Osteoblast (primary cell): ENCODE measurements at regions not wholly inside any gene's neighbourhood (a gene's known extent, or its start where the extent isn't known, plus 50 kb on each side); places are given as distances from the start of the nearest gene placed in this dataset.

Experiments used
- DNase-seq: peaks from one replicate; pipeline ENCODE4 v3.0.0; 2011; ENCODE audit warnings: low spot score, mixed read lengths; ENCODE audit not compliant: insufficient read length; ENCODE audit errors: missing footprints
- H2AFZ ChIP-seq: 2 replicates; pipeline ENCODE4 v1.6.0; 2011; ENCODE audit warnings: mild to moderate bottlenecking, low read length
- H3K27ac ChIP-seq: 2 replicates; pipeline ENCODE4 v1.5.1; 2011; ENCODE audit warnings: mild to moderate bottlenecking, low read depth, low read length, moderate library complexity
- H3K27me3 ChIP-seq: 2 replicates; pipeline ENCODE4 v1.6.0; 2012; ENCODE audit warnings: mild to moderate bottlenecking, control low read depth, inconsistent platforms, low read length, moderate library complexity; ENCODE audit not compliant: insufficient read depth
- H3K36me3 ChIP-seq: 2 replicates; pipeline ENCODE4 v1.5.1; 2011; ENCODE audit warnings: mild to moderate bottlenecking, low read length, control low read depth, moderate library complexity; ENCODE audit not compliant: insufficient read depth
- H3K4me1 ChIP-seq: 2 replicates; pipeline ENCODE4 v1.5.1; 2011; ENCODE audit warnings: mild to moderate bottlenecking, low read length, control low read depth, moderate library complexity; ENCODE audit not compliant: insufficient read depth
- H3K4me2 ChIP-seq: 2 replicates; pipeline ENCODE4 v1.6.0; 2011; ENCODE audit warnings: mild to moderate bottlenecking, low read length; ENCODE audit not compliant: insufficient read depth
- H3K4me3 ChIP-seq: fragments of 200-600 bp; sonication (generic); 3 replicates; pipeline ENCODE4 v1.5.1; 2012; ENCODE audit warnings: mild to moderate bottlenecking, low read length, inconsistent platforms; ENCODE audit not compliant: insufficient read depth
- H3K79me2 ChIP-seq: 2 replicates; pipeline ENCODE4 v1.6.0; 2012; ENCODE audit warnings: mild to moderate bottlenecking, low read length, control low read depth, inconsistent platforms; ENCODE audit not compliant: insufficient read depth
- H3K9me3 ChIP-seq: 2 replicates; pipeline ENCODE4 v1.5.1; 2011; ENCODE audit warnings: low read depth, low read length, control low read depth
- H4K20me1 ChIP-seq: 2 replicates; pipeline ENCODE4 v1.6.0; 2012; ENCODE audit warnings: mild to moderate bottlenecking, low read length, control low read depth; ENCODE audit not compliant: insufficient read depth
- TF ChIP-seq, protein P1 (sequence below): IDR thresholded peaks from 2 replicates; pipeline ENCODE4 v1.5.1; 2011; ENCODE audit warnings: mild to moderate bottlenecking, low read depth, low read length, moderate library complexity; ENCODE audit errors: extremely low read depth

DNA sequence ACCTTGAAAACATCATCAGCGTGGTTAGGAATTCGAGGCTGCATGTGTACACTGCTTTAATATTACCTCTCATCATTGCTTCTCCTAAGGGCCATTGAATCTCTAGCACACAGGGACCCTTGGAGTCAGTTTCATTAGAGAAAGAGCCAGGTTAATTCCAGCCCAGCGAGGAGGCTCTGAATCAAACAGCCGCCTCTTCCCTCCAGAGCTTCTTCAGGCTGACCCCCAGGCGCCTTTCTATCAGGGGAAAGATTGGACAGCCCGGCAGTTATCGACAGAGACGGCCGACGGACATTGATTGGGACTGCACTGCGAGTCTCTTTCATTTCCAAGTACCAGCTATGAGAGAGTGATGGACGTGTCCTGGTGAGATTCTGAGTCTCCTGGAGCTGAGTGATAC lies 159.2 kb downstream of the ANKRD60 start:
- Histone ChIP-seq H3K9me3 (no peaks in the 10 kb centered on the region), H4K20me1 (no peaks in the 10 kb centered on the region), H2AFZ (no peak overlapping the region), H3K4me1 (peaks cover 2% of the 10 kb centered on the region), H3K27me3 (peaks cover 6% of the 10 kb centered on the region), H3K4me2 (no peak overlapping the region), H3K36me3 (no peaks in the 10 kb centered on the region), H3K79me2 (no peaks in the 10 kb centered on the region), H3K4me3 (no peak overlapping the region), H3K27ac (no peak overlapping the region)
- TF ChIP-seq, protein P1, sequence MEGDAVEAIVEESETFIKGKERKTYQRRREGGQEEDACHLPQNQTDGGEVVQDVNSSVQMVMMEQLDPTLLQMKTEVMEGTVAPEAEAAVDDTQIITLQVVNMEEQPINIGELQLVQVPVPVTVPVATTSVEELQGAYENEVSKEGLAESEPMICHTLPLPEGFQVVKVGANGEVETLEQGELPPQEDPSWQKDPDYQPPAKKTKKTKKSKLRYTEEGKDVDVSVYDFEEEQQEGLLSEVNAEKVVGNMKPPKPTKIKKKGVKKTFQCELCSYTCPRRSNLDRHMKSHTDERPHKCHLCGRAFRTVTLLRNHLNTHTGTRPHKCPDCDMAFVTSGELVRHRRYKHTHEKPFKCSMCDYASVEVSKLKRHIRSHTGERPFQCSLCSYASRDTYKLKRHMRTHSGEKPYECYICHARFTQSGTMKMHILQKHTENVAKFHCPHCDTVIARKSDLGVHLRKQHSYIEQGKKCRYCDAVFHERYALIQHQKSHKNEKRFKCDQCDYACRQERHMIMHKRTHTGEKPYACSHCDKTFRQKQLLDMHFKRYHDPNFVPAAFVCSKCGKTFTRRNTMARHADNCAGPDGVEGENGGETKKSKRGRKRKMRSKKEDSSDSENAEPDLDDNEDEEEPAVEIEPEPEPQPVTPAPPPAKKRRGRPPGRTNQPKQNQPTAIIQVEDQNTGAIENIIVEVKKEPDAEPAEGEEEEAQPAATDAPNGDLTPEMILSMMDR = no peak
- no peak for DNase-seq

DNA sequence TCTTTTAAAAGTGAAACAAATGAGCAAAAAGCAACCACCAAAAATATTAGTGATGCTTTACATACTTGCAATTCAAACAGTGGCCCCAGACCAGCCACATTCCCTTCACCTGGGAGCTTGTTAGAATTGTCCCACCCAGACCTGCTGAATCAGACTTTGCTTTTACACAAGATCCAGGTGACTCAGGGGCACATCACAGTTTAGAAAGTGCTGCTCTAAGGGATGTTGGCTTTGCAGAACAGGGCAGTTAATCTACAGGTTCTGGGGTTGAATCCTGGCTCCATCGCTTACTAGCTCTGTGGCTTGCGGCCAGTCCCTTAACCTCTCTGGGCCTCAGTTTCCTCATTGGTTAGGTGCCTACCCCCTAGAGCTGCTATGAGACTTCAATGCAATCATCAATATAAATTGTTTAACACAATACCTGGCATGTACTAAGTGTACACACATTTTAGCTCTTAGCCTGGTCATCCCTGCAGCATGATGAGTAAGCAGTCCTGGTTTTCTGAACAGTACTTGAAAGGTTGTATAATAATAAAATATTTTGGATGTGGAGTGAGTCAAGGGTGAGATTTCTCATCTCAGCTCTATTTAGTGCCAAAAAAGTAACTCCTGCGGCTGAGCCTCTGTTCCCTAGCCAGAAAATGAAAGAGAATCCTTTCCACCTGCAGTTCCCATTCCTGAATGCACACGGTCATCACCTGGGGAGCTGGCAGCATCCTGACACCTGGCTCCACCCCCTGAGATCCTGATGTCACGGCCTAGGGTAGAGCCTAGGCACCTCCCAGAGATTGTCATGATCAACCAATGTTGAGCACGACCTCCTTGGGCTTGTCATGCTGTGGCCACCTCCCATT lies 162.7 kb downstream of the ANKRD60 start:
- no peaks in the 10 kb centered on the region for H3K4me1 ChIP-seq
- H3K27me3 ChIP-seq = peaks cover 6% of the 10 kb centered on the region
- no peak overlapping the region for H2AFZ ChIP-seq
- no peaks in the 10 kb centered on the region for H4K20me1 ChIP-seq
- DNase-seq = no peak
- no peaks in the 10 kb centered on the region for H3K79me2 ChIP-seq
- H3K4me2 ChIP-seq = no peak overlapping the region
- TF ChIP-seq, protein P1 = no peak
- no peak overlapping the region for H3K27ac ChIP-seq
- H3K9me3 ChIP-seq = no peaks in the 10 kb centered on the region
- no peaks in the 10 kb centered on the region for H3K36me3 ChIP-seq
- H3K4me3 ChIP-seq = no peak overlapping the region

- H3K4me3 ChIP-seq = no peak overlapping the region
- no peaks in the 10 kb centered on the region for H3K79me2 ChIP-seq
- H2AFZ ChIP-seq = no peak overlapping the region
- H3K9me3 ChIP-seq = no peaks in the 10 kb centered on the region
- H3K27me3 ChIP-seq = peaks cover 6% of the 10 kb centered on the region
- no peaks in the 10 kb centered on the region for H3K36me3 ChIP-seq
- H3K4me2 ChIP-seq = no peak overlapping the region
- H3K27ac ChIP-seq = no peak overlapping the region
- H4K20me1 ChIP-seq = no peaks in the 10 kb centered on the region
- H3K4me1 ChIP-seq = no peaks in the 10 kb centered on the region
- DNase-seq = no peak
- TF ChIP-seq, protein P1 = no peak
Observed at GRCh38 chr20:58064411-58065010, 163.9 kb downstream of the ANKRD60 start.

GRCh38 chr20:58059260-58059544 lies 169.3 kb downstream of the ANKRD60 start:
- DNase-seq = no peak
- Histone ChIP-seq H3K36me3 (no peaks in the 10 kb centered on the region), H3K79me2 (no peaks in the 10 kb centered on the region), H2AFZ (no peak overlapping the region), H3K4me3 (no peak overlapping the region), H4K20me1 (no peaks in the 10 kb centered on the region), H3K27ac (no peak overlapping the region), H3K27me3 (peaks cover 12% of the 10 kb centered on the region), H3K4me2 (no peak overlapping the region), H3K9me3 (no peaks in the 10 kb centered on the region), H3K4me1 (no peaks in the 10 kb centered on the region)
- TF ChIP-seq, protein P1 = no peak
